GM12878 (cell line): ENCODE measurements at regions not wholly inside any gene's neighbourhood (a gene's known extent, or its start where the extent isn't known, plus 50 kb on each side); places are given as distances from the start of the nearest gene placed in this dataset.

Experiments used
- ATAC-seq: fragments of 200-7000 bp; cut with Tn5 transposase; 3 replicates; pipeline ENCODE4 v1.9.1; 2020; ENCODE audit warnings: mild to moderate bottlenecking, moderate library complexity
- BruUV-seq: library from RNA; stranded (reverse); fragments of 400-500 nt; replicated peaks from 2 replicates; lab custom pipeline; 2021; lab: Mats Ljungman, UMichigan
- CTCF ChIA-PET: fragments of 300-600 bp; sonication (Branson Sonifier 250); formaldehyde crosslinking; extraction: SDS; loops from one replicate; lab custom pipeline; 2021; ENCODE audit warnings: inconsistent platforms; lab: Yijun Ruan, JAX
- POLR2A ChIA-PET: fragments of 350-600 bp; formaldehyde crosslinking; extraction: SDS; loops from one replicate; lab custom pipeline; 2021; ENCODE audit warnings: inconsistent platforms; lab: Charles Lee
- RAD21 ChIA-PET: fragments of 300-600 bp; sonication (Branson Sonifier 250); formaldehyde crosslinking; loops from one replicate; lab custom pipeline; 2023; ENCODE audit warnings: antibody characterized with exemption; ENCODE audit not compliant: unreplicated experiment; lab: Charles Lee
- SMC1A ChIA-PET: fragments of 300-600 bp; sonication (Branson Sonifier 250); formaldehyde crosslinking; loops from one replicate; lab custom pipeline; 2023; ENCODE audit not compliant: unreplicated experiment, uncharacterized antibody; lab: Charles Lee
- DNase-seq: peaks from one replicate; pipeline ENCODE4 v3.0.0-alpha.2; 2011; ENCODE audit warnings: low read depth, low spot score
- FAIRE-seq: peaks from 3 replicates; lab custom pipeline; 2011; peaks lifted over from hg19 to GRCh38; lab: Jason Lieb, UNC
- H2AFZ ChIP-seq: 2 replicates; pipeline ENCODE4 v1.6.0; 2011; ENCODE audit warnings: low read depth, low read length, control low read depth; ENCODE audit not compliant: control insufficient read depth
- H3K27ac ChIP-seq: 2 replicates; pipeline ENCODE4 v1.5.1; 2011; ENCODE audit warnings: control low read depth; ENCODE audit not compliant: control insufficient read depth, insufficient read depth
- H3K27me3 ChIP-seq, 2 experiments: replicated peaks in 1 of 2; 2 replicates each; pipeline versions ENCODE4 v1.6.0 to v1.6.1; 2011; ENCODE audit warnings: low read length in 1 of 2; ENCODE audit not compliant: control insufficient read depth in 2 of 2, insufficient read depth in 2 of 2
- H3K36me3 ChIP-seq, 2 experiments: 2 replicates each; pipeline ENCODE4 v1.5.1; 2011; ENCODE audit warnings: low read length in 1 of 2; ENCODE audit not compliant: control insufficient read depth in 2 of 2, insufficient read depth in 2 of 2
- H3K4me1 ChIP-seq: 2 replicates; pipeline ENCODE4 v1.6.1; 2011; ENCODE audit warnings: mild to moderate bottlenecking, low read length, moderate library complexity, mixed read lengths; ENCODE audit not compliant: control insufficient read depth, insufficient read depth
- H3K4me2 ChIP-seq: 2 replicates; pipeline ENCODE4 v1.6.0; 2011; ENCODE audit warnings: control low read depth; ENCODE audit not compliant: control insufficient read depth, insufficient read depth
- H3K4me3 ChIP-seq: fragments of 200-600 bp; sonication (generic); 2 replicates; pipeline ENCODE4 v1.5.1; 2016
- H3K79me2 ChIP-seq: 2 replicates; pipeline ENCODE4 v1.6.0; 2011; ENCODE audit warnings: low read length; ENCODE audit not compliant: control insufficient read depth, insufficient read depth
- H3K9ac ChIP-seq: 2 replicates; pipeline ENCODE4 v1.8.0; 2011; ENCODE audit warnings: low read length, control low read depth, mixed read lengths; ENCODE audit not compliant: control insufficient read depth, insufficient read depth
- H3K9me3 ChIP-seq: replicated peaks from 3 replicates; pipeline ENCODE4 v1.5.1; 2011; ENCODE audit warnings: mild to moderate bottlenecking, low read length; ENCODE audit not compliant: control insufficient read depth, insufficient read depth
- H4K20me1 ChIP-seq: 2 replicates; pipeline ENCODE4 v1.6.0; 2011; ENCODE audit not compliant: control insufficient read depth, insufficient read depth
- BMI1 ChIP-seq: fragments of 450-650 bp; IDR thresholded peaks from 2 replicates; pipeline ENCODE4 v1.6.1; 2016; ENCODE audit warnings: mild to moderate bottlenecking, moderate library complexity, borderline replicate concordance
- CBX5 ChIP-seq: sonication (generic); IDR thresholded peaks from 2 replicates; pipeline ENCODE4 v1.6.1; 2016; ENCODE audit warnings: low read depth, moderate library complexity, mild to moderate bottlenecking, inconsistent platforms
- CHD4 ChIP-seq: fragments of 200-600 bp; sonication (generic); IDR thresholded peaks from 2 replicates; pipeline ENCODE4 v1.6.1; 2016; ENCODE audit warnings: mild to moderate bottlenecking
- CREB1 ChIP-seq: IDR thresholded peaks from 2 replicates; pipeline ENCODE4 v1.6.1; 2012; ENCODE audit warnings: low read depth, mild to moderate bottlenecking, inconsistent platforms
- IRF4 ChIP-seq: IDR thresholded peaks from 2 replicates; pipeline ENCODE4 v1.6.1; 2011; ENCODE audit warnings: low read depth, low read length
- WGBS: methylation state at CpG from one replicate; pipeline ENCODE4 v1.1.6; 2016; ENCODE audit warnings: low lambda C conversion rate; ENCODE audit not compliant: insufficient replicate concordance, insufficient coverage; ENCODE audit errors: missing lambda C conversion rate; 5-methylcytosine and 5-hydroxymethylcytosine counted together
- in situ Hi-C: fragments of 300-500 bp; cut with MboI; formaldehyde crosslinking; loops from 9 replicates; pipeline ENCODE4 v1.14.3; 2018; ENCODE audit warnings: mixed read lengths
- intact Hi-C: fragments of 100-400 bp; cut with micrococcal nuclease; formaldehyde crosslinking; loops from one replicate; pipeline ENCODE4 v1.14.2; 2022; ENCODE audit not compliant: unreplicated experiment
- TF ChIP-seq, protein P1 (sequence below): fragments of 450-650 bp; IDR thresholded peaks from 2 replicates; pipeline ENCODE4 v1.6.1; 2017; ENCODE audit warnings: mild to moderate bottlenecking, moderate library complexity
- TF ChIP-seq, protein P2 (sequence below): IDR thresholded peaks from 2 replicates; pipeline ENCODE4 v1.6.1; 2011; ENCODE audit warnings: low read depth, mild to moderate bottlenecking, low read length, moderate library complexity, borderline replicate concordance; ENCODE audit errors: extremely low read depth
- TF ChIP-seq, protein P3 (sequence below): IDR thresholded peaks from 2 replicates; pipeline ENCODE4 v1.6.1; 2011; ENCODE audit warnings: borderline replicate concordance, low read depth, mild to moderate bottlenecking, moderate library complexity, low read length; ENCODE audit not compliant: insufficient read depth, poor library complexity, severe bottlenecking

DNA sequence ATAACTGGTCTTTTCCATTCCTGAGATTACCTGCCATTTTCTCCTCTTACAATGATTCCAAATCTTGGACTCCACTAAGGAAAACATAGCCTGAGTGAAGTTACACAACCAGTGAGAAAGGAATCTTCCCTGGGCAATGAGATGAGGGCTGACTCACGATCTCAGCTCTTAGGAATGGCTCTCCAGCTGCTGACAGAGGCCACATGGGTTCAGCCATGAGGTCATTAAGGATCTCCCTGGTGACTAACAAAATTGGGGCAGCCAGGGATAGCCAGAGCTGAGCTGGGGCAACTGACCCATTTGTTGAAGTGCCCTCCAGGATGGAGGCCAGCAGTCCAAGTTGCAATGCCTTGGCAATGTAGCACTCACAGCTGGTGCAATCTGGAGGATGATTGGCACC is 78.7 kb upstream of the MKLN1 start (continued):
- TF ChIP-seq, protein P1, sequence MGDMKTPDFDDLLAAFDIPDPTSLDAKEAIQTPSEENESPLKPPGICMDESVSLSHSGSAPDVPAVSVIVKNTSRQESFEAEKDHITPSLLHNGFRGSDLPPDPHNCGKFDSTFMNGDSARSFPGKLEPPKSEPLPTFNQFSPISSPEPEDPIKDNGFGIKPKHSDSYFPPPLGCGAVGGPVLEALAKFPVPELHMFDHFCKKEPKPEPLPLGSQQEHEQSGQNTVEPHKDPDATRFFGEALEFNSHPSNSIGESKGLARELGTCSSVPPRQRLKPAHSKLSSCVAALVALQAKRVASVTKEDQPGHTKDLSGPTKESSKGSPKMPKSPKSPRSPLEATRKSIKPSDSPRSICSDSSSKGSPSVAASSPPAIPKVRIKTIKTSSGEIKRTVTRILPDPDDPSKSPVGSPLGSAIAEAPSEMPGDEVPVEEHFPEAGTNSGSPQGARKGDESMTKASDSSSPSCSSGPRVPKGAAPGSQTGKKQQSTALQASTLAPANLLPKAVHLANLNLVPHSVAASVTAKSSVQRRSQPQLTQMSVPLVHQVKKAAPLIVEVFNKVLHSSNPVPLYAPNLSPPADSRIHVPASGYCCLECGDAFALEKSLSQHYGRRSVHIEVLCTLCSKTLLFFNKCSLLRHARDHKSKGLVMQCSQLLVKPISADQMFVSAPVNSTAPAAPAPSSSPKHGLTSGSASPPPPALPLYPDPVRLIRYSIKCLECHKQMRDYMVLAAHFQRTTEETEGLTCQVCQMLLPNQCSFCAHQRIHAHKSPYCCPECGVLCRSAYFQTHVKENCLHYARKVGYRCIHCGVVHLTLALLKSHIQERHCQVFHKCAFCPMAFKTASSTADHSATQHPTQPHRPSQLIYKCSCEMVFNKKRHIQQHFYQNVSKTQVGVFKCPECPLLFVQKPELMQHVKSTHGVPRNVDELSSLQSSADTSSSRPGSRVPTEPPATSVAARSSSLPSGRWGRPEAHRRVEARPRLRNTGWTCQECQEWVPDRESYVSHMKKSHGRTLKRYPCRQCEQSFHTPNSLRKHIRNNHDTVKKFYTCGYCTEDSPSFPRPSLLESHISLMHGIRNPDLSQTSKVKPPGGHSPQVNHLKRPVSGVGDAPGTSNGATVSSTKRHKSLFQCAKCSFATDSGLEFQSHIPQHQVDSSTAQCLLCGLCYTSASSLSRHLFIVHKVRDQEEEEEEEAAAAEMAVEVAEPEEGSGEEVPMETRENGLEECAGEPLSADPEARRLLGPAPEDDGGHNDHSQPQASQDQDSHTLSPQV = no peak

DNA sequence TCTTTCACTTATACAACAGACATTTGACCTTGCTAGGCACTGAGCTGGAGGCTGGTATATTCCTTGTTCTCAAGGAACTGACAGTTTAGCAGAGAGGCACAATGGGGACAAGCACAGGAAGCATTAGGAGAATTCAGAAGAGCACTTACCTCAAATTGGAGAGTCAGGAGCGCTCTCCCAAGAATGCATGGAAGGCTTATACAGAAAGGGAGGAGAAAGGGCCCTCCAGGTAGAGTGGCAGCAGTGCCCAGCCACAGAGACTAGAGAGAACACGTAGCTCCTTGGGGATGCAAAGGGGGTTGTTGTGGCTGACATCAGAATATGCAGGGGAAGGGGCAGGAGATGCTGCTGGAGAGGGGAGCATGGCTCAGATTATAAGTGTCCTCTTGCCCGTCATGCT is 78.2 kb upstream of the MKLN1 start:
- WGBS = 0% methylated on average over 3 of the region's 3 CpGs
- BruUV-seq = no TSS peak
- H3K79me2 ChIP-seq = no peaks in the 10 kb centered on the region
- no peak overlapping the region for H3K4me3 ChIP-seq
- intact Hi-C loops = no loop called here
- H3K4me1 ChIP-seq = no peaks in the 10 kb centered on the region
- RAD21 ChIA-PET = interaction anchor here (1.0 kb wide), 1 partner anchor 102 kb away, joined by 3 read pairs; no protein-coding TSS in a partner anchor
- ATAC-seq = no peak
- no peak for FAIRE-seq
- no peak overlapping the region for H2AFZ ChIP-seq
- no peaks in the 10 kb centered on the region for H4K20me1 ChIP-seq
- POLR2A ChIA-PET = no interaction called here
- SMC1A ChIA-PET = no interaction called here
- H3K9ac ChIP-seq = no peak overlapping the region
- in situ Hi-C loops = no loop called here
- TF ChIP-seq IRF4 (no peak), CBX5 (no peak), CHD4 (no peak), BMI1 (no peak), CREB1 (no peak)
- TF ChIP-seq, protein P2, sequence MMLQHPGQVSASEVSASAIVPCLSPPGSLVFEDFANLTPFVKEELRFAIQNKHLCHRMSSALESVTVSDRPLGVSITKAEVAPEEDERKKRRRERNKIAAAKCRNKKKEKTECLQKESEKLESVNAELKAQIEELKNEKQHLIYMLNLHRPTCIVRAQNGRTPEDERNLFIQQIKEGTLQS = no peak
- TF ChIP-seq, protein P3, sequence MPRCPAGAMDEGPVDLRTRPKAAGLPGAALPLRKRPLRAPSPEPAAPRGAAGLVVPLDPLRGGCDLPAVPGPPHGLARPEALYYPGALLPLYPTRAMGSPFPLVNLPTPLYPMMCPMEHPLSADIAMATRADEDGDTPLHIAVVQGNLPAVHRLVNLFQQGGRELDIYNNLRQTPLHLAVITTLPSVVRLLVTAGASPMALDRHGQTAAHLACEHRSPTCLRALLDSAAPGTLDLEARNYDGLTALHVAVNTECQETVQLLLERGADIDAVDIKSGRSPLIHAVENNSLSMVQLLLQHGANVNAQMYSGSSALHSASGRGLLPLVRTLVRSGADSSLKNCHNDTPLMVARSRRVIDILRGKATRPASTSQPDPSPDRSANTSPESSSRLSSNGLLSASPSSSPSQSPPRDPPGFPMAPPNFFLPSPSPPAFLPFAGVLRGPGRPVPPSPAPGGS = no peak
- TF ChIP-seq, all 136 proteins: peak for 0
- CTCF ChIA-PET = no interaction called here
- peaks cover 2% of the 10 kb centered on the region; the same call in 2 of the 3 replicates for H3K9me3 ChIP-seq
- no peak overlapping the region for H3K4me2 ChIP-seq
- peaks cover 0 to 2% of the 10 kb centered on the region in 2 experiments; a peak in 1 of 4 replicates for H3K27me3 ChIP-seq
- H3K36me3 ChIP-seq = no peaks in the 10 kb centered on the region
- DNase-seq = no peak
- H3K27ac ChIP-seq = no peak overlapping the region
